HL-60 (cell line): ENCODE measurements at regions not wholly inside any gene's neighbourhood (a gene's known extent, or its start where the extent isn't known, plus 50 kb on each side); places are given as distances from the start of the nearest gene placed in this dataset.

Source experiments
- CTCF ChIP-seq: IDR thresholded peaks from one replicate; pipeline ENCODE4 v1.5.1; 2011; ENCODE audit warnings: low read length, control low read depth, inconsistent platforms; ENCODE audit not compliant: insufficient read depth
- GABPA ChIP-seq: IDR thresholded peaks from 2 replicates; pipeline ENCODE4 v1.6.1; 2012; ENCODE audit warnings: low read depth
- REST ChIP-seq: IDR thresholded peaks from 2 replicates; pipeline ENCODE4 v1.6.1; 2012; ENCODE audit warnings: low read depth; ENCODE audit not compliant: insufficient replicate concordance

- no peak for TF ChIP-seq CTCF
- no peak for TF ChIP-seq REST
- TF ChIP-seq GABPA, result no peak
These were observed 180.1 kb downstream of the C12orf50 start for GRCh38 chr12:87849074-87849473.
